Brain microvascular endothelial cell (primary cell): ENCODE measurements at regions not wholly inside any gene's neighbourhood (a gene's known extent, or its start where the extent isn't known, plus 50 kb on each side); places are given as distances from the start of the nearest gene placed in this dataset.

ENCODE experiments used
- DNase-seq: peaks from one replicate; pipeline ENCODE4 v3.0.0-alpha.2; 2020
- H3K27ac ChIP-seq: fragments of 250-450 bp; sonication (Bioruptor Pico); 2 replicates; pipeline ENCODE4 v1.5.1; 2020; ENCODE audit warnings: mild to moderate bottlenecking, moderate library complexity
- H3K27me3 ChIP-seq: fragments of 250-450 bp; sonication (Bioruptor Pico); replicated peaks from 2 replicates; pipeline ENCODE4 v1.5.1; 2020; ENCODE audit warnings: mild to moderate bottlenecking
- H3K36me3 ChIP-seq: fragments of 250-450 bp; sonication (Bioruptor Pico); replicated peaks from 2 replicates; pipeline ENCODE4 v1.5.1; 2020; ENCODE audit warnings: mild to moderate bottlenecking
- H3K4me3 ChIP-seq: 2 replicates; pipeline ENCODE4 v1.5.1; 2011; ENCODE audit warnings: low read depth, mild to moderate bottlenecking, control low read depth, low read length, moderate library complexity
- in situ Hi-C: cut with HindIII; loops from 2 replicates; pipeline ENCODE4 v1.10.0; 2017; ENCODE audit warnings: low sequenced_read_pairs, low pct_ligation_motif_present
- TF ChIP-seq, protein P1 (sequence below): IDR thresholded peaks from 2 replicates; pipeline ENCODE4 v1.5.1; 2011; ENCODE audit warnings: low read depth, mild to moderate bottlenecking, moderate library complexity, low read length, control low read depth, inconsistent platforms; ENCODE audit errors: missing control alignments

GRCh38 chr14:62213516-62213915, 451.3 kb downstream of the SNAPC1 start:
- TF ChIP-seq, protein P1, sequence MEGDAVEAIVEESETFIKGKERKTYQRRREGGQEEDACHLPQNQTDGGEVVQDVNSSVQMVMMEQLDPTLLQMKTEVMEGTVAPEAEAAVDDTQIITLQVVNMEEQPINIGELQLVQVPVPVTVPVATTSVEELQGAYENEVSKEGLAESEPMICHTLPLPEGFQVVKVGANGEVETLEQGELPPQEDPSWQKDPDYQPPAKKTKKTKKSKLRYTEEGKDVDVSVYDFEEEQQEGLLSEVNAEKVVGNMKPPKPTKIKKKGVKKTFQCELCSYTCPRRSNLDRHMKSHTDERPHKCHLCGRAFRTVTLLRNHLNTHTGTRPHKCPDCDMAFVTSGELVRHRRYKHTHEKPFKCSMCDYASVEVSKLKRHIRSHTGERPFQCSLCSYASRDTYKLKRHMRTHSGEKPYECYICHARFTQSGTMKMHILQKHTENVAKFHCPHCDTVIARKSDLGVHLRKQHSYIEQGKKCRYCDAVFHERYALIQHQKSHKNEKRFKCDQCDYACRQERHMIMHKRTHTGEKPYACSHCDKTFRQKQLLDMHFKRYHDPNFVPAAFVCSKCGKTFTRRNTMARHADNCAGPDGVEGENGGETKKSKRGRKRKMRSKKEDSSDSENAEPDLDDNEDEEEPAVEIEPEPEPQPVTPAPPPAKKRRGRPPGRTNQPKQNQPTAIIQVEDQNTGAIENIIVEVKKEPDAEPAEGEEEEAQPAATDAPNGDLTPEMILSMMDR: no peak
- Histone ChIP-seq H3K36me3 (no peaks in the 10 kb centered on the region), H3K4me3 (no peak overlapping the region), H3K27me3 (no peaks in the 10 kb centered on the region), H3K27ac (no peak overlapping the region)
- peak; percentile 3 for DNase-seq
- in situ Hi-C loops: no loop called here

GRCh38 chr14:62216121-62216520, 453.9 kb downstream of the SNAPC1 start:
- DNase-seq: no peak
- in situ Hi-C loops: no loop called here
- TF ChIP-seq, protein P1: no peak
- Histone ChIP-seq H3K36me3 (no peaks in the 10 kb centered on the region), H3K27me3 (no peaks in the 10 kb centered on the region), H3K27ac (no peak overlapping the region), H3K4me3 (no peak overlapping the region)

GRCh38 chr14:62234849-62235248, 472.6 kb downstream of the SNAPC1 start:
- TF ChIP-seq, protein P1: no peak
- Histone ChIP-seq H3K36me3 (no peaks in the 10 kb centered on the region), H3K27ac (no peak overlapping the region), H3K4me3 (no peak overlapping the region), H3K27me3 (no peaks in the 10 kb centered on the region)
- no peak for DNase-seq
- in situ Hi-C loops: no loop called here

- TF ChIP-seq, protein P1: no peak
- no peak for DNase-seq
- no peak overlapping the region for H3K4me3 ChIP-seq
- no peak overlapping the region for H3K27ac ChIP-seq
- no peaks in the 10 kb centered on the region for H3K27me3 ChIP-seq
- in situ Hi-C loops: no loop called here
- H3K36me3 ChIP-seq: no peaks in the 10 kb centered on the region
Observed at GRCh38 chr14:62244221-62244620, 482.0 kb downstream of the SNAPC1 start.

DNA sequence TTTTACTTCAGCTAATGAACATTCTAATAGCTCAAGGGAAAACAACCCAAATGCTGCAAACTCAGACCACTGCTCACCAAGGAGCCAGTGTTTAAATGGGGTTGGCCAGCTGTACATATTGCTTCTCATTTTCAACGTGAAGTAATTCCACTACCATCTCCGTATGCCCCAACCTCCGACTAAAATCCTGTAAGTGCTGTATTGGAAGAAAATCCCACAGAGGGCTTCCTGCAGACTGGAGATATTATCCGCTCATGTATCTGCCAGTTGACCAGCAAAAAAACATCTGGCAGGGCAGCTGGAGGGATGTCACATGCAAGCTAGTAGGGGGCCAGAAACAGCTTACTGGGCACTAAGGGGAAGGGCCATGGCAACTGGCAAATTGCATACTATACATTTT, 485.0 kb downstream of the SNAPC1 start:
- DNase-seq: no peak
- in situ Hi-C loops: no loop called here
- TF ChIP-seq, protein P1: no peak
- H3K36me3 ChIP-seq: no peaks in the 10 kb centered on the region
- H3K4me3 ChIP-seq: no peak overlapping the region
- H3K27ac ChIP-seq: no peak overlapping the region
- no peaks in the 10 kb centered on the region for H3K27me3 ChIP-seq

- no peak for DNase-seq
- TF ChIP-seq, protein P1: no peak
- no peaks in the 10 kb centered on the region for H3K36me3 ChIP-seq
- H3K27me3 ChIP-seq: no peaks in the 10 kb centered on the region
- in situ Hi-C loops: no loop called here
- H3K4me3 ChIP-seq: no peak overlapping the region
- H3K27ac ChIP-seq: no peak overlapping the region
Observed at GRCh38 chr14:62251237-62251636, 489.0 kb downstream of the SNAPC1 start.
